Body of pancreas (tissue), 4 donors: ENCODE measurements at regions not wholly inside any gene's neighbourhood (a gene's known extent, or its start where the extent isn't known, plus 50 kb on each side); places are given as distances from the start of the nearest gene placed in this dataset.

Experiments used
- CTCF ChIP-seq, 7 experiments: fragments of 450-650 bp in 4 of 7; fragments of 200-600 bp in 3 of 7; sonication (generic) in 3 of 7; IDR thresholded peaks; one replicate each; pipeline ENCODE4 v1.5.1; 2016 to 2019; ENCODE audit warnings: antibody characterized with exemption in 7 of 7
- POLR2A ChIP-seq, 3 donors: fragments of 450-650 bp; IDR thresholded peaks; one replicate each; pipeline ENCODE4 v1.6.1; 2016; ENCODE audit warnings: antibody characterized with exemption in 3 of 3, mild to moderate bottlenecking in 2 of 3

- TF ChIP-seq CTCF (IDR thresholded peaks at IDR 0.05) (no peak), POLR2A (IDR thresholded peaks at IDR 0.05) (no peak)
Measured at GRCh38 chr15:70259640-70260508, 162.2 kb upstream of the TLE3 start.
